NCI-H345 treated with DMSO at 0.1 percent for 48 hours (cell line): ENCODE measurements at regions not wholly inside any gene's neighbourhood (a gene's known extent, or its start where the extent isn't known, plus 50 kb on each side); places are given as distances from the start of the nearest gene placed in this dataset.

Experiments
- DNase-seq: peaks from one replicate; lab custom pipeline; 2025; ENCODE audit not compliant: unreplicated experiment; lab: John Stamatoyannopoulos, UW

DNA sequence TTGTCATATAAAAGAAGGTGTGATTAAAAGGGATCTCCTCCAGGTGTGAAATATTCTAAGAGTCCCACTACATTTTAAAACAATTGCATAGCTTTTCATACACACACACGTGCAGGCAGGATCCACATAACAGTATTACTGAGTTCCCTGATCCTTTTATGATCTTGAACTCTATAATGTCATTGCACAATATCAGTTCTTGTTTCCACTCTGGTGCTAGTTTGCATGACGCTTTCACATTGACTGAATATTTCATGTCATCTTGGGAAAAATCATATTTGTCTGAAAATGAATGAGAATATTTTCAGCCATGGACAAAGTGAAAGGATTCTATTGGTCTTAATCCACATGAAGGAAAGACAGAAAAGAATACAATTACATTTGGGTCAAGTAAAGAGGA, 703.8 kb downstream of the CDH8 start:
- no peak for DNase-seq

DNA sequence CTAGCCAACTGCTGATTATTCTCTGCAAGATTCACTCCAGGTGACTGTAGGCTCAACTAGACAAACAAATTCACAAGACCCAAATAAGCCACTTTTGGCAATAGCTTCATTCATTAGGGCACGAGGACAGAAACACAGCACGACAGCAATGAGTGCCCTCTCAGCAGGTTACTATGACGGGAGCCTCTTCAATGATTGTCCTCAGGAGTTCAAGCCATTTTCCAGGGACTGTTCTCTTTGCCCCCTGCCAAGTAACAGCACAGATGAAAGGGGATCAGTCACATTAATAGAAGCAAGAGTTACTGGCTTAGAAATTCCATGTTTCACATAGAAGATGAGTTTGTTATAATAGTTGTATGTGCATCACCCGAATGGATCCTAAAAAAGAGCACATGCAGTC, 712.2 kb downstream of the CDH8 start:
- no peak for DNase-seq

DNA sequence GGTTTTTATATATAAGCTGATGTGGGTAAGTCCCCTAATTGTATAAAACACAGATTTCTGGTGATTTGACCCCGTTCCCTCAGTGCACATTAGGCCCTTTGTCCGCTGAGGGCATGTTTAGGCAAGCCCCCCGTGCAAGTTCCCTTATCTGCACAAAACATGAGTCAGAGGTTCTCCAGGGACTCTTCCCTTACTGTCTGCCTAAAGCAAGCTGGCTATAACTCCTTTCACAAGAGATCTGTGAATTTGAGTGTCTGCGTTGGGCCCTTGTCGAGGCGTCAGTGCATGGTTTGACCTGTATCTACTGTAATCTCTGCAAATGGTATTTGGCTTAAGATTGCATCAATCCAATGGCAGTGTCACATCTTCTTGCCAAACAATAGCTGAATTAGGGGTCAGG, 712.8 kb downstream of the CDH8 start:
- DNase-seq, result no peak

DNA sequence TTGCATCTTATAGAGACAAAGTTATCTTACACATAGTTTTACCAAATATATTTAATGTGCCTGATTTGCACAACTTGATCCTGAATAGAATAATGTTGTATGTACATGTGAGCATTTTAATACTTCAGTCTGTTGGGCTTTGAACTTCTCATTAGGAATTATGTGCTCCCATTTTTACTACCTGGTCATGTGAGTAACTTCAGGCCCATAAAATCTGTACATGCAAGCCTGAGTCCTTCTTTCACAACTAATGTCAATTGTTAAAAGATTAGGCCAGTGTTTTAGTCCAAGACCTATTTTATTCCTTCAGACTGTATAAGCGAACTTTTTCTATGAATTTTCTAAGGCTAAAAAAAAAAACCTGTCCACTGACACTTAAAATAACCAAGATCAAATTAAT, 715.4 kb downstream of the CDH8 start:
- no peak for DNase-seq

DNA sequence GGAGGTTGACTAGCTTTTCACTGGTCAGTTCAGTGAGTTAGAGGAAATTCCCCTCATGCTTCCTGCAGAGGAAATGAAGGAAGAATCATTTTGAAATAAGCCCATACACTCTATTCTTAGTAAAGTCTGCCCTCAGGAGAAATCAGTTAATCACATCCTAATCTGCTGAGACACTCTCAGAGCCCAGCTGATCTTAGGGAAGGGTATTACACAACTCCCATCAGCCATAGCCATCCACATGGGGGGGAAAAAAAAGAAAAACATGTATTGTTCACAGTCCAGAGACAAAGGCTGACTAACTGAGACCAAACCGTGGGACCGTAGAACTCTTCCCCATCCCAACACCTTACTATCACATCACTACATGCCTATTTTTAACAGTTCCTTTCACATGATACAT, 722.3 kb downstream of the CDH8 start:
- DNase-seq, result no peak

DNA sequence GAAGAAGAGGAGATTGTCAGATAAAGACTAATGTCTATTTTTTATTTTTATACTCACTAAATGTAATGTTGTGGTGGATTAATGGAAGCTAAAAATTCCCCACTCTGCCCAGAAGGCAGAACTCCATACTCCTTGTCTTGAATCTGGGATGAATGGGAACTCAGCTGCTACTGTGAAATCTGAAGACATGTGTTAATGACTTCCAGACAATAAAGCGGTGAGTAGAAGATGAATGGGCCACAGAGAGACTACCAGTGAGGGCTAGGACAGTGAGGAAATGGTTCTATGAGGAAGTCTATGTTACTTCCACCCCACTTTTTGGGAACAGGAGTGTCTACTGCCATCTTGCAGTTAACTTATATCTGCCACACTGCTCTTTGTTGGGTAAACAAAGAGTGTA, 726.9 kb downstream of the CDH8 start:
- DNase-seq, result no peak

DNA sequence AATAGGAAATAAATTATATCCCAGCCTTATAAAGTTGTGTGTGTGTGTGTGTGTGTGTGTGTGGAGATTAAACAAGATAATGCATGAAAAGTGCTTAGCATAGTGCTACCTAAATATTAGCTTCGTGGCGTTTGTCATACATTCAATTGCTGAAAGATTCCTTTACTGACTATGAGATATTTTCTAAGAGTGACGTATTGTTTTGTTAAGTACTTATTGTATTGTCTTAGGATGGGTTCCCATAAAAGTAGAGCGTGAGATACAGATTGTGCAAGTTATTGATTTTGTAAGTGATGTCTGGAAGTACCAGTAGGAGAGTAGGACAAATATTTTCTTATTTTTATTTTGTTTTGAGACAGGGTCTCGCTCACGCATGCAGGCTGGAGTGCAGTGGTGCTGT, 730.0 kb downstream of the CDH8 start:
- no peak for DNase-seq

DNA sequence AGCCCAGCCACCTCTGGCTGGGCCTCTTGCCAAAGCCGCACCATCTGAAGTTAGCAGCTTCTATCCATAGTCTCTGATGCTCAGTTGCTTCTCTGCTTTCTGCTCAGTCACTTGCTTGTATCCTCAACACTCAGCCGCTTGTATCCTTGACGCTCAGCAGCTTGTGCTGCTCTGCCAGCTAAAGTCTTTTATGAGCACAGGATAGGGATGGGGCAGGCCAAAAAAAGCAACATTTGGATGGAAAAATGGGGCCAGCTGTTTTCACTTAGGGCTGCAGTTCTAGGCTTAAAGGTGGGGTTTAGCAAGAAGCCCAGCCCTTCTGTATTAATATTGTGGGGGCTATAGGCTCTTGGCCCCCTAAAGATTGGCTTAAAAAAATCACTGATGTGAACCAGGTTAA, 739.4 kb downstream of the CDH8 start:
- no peak for DNase-seq

DNA sequence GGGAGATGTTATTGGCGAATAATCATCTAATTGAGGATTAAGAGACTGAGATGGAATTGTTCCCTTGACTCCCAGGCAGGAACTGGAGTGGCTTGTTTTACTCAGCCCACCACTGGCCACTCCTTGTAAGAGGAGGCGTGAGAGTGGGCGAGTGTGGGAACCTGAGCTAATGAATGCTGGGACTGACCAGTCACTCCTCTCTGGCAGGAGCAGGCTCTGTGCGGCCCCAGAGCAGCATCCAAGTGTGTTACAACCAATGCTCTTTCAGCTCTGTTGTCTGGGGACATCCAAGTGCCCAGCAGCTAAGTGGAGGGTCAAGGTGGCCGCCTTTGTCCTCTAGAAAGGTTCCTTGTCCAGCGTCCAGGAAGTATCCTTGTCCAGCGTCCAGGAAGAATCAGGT, 739.9 kb downstream of the CDH8 start:
- no peak for DNase-seq

DNA sequence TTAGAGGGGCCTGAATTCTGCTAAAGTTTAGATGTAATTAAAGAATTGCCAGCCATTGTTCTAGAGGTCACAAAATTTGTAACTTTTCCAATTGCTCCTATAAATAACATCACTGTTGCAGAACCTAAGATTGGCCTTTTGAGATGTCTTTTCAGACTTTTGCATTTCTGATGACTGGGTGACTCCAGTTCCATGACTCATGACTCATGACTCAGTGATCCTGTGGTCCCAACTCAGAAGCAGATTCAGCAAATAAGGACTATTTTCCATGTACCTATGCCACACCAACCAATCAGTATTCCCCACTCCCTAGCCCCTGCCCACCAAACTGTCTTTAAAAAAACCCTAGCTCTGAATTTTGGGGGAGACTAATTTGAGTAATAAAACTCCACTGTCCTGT, 740.9 kb downstream of the CDH8 start:
- no peak for DNase-seq

DNA sequence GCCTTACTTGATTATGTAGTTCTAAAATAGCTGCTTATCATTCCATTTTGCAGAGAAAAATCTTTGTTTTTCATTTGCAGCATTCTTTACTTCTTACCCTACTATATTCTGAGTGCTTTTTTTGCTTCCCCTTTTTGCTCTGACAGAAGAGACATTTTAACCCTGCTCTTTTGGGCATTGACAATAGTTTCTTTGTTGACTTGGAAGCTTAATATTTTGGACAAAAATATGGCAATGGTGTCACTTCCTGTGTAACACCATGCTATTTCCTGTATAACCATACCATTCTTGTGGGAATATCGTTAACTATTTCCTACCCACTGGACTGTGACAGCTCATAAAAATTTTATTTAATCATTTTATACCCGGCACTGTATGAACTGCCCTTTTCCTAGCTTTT, 747.1 kb downstream of the CDH8 start:
- DNase-seq, result no peak

DNA sequence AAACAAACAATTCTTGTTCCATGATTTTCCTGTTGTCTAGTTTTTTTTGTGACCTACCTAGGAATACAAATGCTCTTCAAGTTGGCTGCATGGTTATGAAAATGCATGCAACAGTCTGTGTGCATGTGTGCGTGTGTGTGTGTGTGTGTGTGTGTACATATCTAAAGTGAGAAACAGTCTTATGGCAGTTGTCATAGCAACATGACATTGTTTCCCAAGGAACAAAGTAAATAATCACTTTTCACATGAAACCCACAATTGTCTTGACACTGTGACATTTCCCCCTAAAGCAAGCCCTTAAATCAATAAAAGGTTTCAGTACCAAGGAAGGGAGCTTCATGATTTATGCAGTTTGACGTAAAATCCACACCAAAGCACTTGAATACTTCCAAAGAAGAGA, 758.4 kb downstream of the CDH8 start:
- DNase-seq, result no peak

DNA sequence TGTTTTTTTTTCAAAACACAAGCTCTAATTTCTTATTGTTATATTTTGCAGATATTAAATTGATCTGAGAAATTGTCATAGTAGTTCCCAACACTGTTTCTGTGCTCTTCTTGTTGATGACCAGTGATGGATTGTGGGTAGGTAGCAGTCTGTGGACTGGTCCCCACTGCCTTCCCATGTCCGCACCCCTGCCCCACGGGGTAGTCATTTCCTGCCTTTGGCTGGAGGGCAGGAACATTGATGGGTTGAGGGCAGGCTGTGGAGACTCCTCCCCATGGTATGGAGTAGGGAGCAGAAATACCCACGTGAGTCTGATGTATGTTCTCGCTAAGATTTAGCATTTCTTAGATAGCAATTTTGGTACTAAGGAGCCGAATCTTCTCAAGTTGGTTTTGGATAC, 762.0 kb downstream of the CDH8 start:
- DNase-seq, result no peak

DNA sequence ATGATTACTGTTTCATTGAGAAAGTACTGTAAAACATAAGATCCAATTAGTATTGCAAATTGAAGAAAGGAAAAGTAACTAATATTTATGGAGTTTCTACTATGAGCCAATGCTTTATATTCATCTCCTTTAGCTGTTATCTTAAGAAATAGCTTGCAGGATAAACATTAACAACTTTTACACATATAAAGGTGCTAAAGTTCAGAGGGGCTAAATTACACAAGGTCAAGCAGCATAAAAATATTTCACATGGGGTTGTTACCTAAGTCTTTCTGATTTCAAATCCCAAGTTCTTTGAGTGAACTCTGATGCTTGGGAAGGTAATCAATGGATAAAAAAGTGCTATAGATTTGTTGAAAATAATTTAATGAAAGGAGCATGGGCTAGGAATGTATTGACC, 765.5 kb downstream of the CDH8 start:
- no peak for DNase-seq

DNA sequence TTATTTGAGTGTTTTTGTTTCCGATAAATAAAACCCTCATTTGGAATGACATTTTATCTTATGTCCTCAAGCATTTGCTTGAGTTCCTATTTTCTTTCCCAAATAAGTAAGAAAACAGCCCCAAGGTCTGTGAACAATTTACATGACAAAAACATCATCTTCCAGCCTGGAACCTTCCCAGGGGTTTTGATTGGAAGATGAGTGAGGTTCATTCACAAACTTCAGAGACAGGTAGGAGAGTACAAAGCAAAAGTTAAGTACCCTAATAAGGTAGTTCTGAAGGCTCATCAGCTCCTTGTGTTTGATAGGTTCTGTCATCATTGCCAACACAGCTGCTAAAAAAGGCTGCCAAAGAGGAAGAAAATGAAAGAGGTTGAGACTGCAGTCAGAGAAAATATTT, 772.8 kb downstream of the CDH8 start:
- DNase-seq, result no peak

DNA sequence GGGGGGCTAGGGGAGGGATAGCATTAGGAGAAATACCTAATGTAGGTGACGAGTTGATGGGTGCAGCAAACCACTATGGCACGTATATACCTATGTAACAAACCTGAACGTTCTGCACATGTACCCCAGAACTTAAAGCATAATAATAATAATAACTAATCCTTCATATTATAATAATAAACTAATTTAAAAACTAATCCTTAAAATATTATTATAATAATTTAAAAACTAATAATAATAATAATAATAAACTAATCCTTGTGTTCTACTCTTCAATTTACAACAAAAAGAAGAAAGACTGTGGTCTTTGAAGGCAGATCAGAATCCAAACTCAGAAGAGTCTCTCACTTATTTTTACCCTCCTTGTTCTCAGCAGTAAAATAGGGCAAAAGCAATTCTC, 774.9 kb downstream of the CDH8 start:
- DNase-seq, result no peak

DNA sequence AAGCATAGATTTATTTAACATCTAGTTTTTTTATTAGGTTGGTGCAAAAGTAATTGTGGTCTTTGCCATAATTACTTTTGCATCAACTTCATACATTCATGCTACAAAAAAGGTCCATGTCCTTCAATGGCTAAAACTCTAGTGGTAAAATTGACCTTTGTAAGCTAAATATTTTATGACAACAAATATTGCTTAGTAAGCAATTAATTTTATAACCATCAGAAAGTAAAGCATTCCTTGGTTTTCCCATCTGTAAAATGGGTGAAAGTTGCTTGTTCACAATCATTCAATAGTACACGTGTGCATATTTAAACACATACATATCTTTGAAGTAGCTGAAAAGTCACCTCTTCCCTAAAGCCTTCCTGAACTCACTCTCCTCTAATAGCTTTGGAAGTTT, 789.6 kb downstream of the CDH8 start:
- DNase-seq, result no peak

DNA sequence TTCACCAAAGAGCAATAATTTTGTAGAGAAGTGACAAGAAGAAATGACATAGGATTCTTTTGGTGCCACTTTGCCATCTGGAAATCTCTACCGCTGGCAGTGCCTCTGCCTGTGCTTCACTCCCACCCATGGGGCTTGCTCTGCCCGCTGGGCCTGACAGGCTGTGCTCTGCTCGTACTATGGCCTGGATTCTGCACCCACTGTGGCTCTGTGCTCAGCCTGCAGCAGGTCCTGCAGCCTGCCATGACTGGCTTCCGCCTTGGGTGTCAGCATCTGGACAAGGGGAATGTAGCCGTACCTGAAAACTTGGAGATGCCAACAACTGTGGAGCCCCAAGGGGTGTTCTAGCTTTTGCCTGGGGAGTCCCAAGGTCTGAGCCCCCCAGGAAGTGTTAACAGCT, 792.3 kb downstream of the CDH8 start:
- no peak for DNase-seq

DNA sequence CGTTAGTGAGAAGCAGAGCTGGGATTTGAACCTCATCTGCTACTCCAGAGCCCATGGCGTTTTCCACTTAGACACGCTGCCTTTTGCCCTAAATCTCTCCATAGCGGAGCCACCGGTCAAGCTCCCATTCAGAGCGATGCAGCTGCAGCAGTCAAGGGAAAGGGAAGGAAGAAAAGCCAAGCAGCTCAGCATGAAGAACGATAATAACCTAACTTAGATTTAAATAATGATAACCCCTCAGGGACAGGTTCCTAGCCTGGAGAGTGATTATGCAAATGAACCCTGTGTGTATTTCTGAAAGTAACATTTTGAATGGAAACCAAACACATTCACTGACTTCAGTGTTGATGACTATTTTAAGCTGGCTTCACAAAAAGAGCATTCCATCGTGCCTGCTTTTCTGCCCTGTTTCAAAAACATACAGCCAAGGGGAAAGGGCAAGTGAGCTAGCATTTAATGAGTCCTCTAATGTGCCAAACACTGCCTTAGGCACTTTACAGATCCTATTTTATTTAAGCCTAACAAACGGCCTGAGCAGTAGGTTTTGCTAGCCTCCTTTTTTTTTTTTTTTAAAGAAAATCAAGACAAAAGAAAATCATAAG, 798.3 kb downstream of the CDH8 start:
- DNase-seq, result no peak

DNA sequence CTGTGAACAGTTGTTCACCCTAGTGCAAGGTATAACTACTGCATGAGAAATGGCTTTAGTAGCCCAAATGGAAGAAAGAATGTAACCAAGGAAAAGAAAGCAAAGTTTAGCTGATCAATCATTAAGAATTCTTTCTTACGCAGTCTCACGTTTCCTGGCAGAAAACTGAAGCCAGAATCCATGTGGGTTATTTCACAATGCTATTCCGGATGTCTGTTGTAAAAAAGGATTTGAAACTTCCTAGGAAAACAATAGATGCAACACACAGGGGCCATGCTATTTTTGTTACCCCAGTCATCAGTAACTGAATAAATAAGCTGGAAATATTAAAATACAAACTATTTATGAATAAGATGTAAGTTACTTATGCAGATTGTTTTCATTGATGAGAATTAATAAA, 802.5 kb downstream of the CDH8 start:
- no peak for DNase-seq

DNA sequence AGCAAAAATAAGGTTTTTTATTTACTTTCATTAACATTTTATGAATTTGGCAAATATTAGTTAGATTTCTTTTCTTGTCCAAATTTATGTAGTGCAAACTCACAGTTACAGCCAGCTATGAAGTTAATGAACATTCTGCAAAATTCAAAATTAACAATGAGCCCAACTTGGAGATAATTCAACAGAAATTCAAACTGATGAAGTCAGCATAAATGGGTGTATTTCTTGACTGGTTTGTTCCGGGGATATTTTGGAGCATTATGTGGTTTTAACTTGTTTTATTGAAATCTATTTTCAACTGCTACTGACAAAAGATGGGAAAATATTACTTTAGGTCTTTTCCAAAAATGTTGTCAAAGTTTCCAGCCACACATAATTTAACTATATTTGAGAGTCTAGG, 807.9 kb downstream of the CDH8 start:
- DNase-seq, result no peak

DNA sequence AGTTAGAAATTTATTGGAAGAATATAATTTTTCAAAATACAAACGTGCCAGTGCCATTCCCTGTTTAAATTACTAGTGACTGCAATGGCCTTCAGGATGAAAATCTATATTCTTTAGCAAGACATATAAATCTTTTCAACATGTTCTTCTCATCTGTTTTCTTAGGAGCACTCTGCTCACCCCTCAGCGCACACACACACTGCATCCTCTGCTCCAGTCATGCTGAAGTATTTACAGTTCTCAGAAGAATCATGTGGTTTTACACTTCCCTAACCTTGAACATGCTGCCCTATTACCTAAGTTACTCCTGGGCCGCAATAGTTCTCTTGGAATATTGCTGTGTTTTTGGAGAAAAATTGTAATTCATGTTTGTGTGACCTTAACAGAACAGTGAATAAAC, 820.6 kb downstream of the CDH8 start:
- DNase-seq, result no peak

DNA sequence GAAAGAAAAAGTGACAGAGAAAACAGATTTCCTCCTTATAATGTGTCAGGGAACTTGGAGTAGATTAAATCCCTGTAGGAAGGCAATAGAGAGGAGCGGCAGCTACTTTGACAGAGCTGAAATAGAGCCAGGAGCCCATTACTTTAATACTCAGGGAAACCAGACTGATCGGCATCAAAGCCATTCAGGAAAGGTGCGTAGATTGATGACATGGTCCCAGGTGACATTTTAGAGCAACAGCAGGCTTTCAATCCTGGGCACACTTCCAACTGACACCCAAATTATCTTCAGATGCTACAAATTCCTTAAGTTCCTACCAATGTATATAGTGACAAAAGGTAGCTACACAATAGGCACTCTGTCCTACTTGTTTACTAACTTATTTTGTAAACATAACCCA, 821.5 kb downstream of the CDH8 start:
- no peak for DNase-seq

DNA sequence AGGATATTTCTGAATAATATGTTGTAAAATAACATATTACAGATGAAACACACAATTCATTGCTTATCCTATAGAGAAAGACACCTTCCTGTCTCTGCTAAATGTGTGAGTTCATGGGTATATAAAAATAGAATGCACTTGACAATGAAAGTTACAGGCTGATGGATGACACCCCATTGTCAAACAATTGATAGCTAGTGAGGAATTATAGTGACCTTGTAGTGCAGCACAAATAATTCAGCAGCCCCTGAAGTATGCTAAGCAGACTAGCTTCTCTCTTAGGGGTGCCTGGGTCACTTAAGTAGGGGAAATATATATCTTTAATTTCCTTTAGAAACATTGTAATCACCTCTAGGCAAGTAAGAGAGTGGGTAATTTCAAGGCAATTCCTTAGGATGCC, 826.2 kb downstream of the CDH8 start:
- no peak for DNase-seq
